HG03039 (cell line): ENCODE measurements at regions not wholly inside any gene's neighbourhood (a gene's known extent, or its start where the extent isn't known, plus 50 kb on each side); places are given as distances from the start of the nearest gene placed in this dataset.
"Not testable (repeated sequence)": the region's sequence is repeated elsewhere in the genome, so short reads cannot be mapped to it uniquely, and the experiment has no call there.

Experiments used
- ATAC-seq: cut with Tn5 transposase; IDR thresholded peaks from one replicate; pipeline ENCODE4 v1.9.1; 2021; ENCODE audit warnings: mild to moderate bottlenecking, moderate library complexity; ENCODE audit not compliant: unreplicated experiment

DNA sequence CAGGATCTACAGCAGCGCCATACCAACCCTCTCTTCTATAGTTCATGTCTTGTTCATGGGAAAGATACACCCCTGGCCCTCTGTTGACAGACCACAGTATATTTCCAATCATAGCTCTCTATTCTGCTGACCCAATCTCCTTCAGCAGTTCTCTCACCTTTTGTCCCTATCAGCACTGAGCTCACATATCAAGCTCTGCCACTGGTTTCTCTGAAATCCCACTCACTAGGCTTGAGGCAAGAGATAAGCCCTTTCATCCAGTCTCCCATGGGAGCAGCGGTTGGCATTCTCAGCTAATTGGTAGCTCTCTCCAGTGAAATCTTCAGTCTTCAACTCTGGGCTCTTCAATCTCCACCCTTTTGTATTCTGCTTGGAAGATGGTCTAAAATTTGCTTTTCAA is 313.4 kb downstream of the GJA1 start:
- ATAC-seq = no peak

DNA sequence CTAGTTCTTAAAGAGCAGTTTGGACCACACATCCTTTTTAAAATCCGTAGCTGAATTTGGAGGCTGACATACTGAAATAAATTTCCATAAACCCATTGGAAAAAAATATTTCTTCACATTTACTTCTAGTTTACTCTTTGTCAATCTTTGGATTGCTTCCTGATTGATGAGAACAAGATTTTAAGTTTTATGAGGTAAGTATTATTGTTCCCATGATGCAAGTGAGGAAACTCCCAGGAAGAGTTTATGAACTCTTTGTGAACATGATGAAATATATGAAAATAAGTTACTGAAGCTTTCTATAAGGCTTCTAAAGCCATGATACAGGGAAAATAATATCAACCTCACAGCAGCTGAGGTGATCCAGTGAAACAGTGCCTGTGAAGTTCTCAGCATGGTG is 320.0 kb downstream of the GJA1 start:
- ATAC-seq = no peak

DNA sequence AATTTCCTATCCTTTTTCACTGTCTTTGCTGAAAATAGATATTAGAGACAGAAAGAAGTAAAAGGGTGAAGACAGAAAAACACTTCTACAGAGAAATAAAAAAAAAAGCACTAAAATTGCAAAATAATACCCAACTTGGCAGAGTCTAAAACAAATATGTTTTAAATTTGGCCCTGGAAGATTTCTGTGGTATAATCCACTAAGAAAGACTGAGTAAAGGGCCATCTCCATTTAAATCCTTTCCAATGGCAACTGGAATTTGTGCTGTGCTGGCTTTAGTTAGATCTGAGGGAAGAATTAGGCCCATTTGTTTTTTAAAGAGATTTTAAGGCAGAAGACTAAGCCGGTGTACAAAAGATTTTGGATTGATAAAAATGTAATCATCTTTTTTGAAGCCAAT is 321.2 kb downstream of the GJA1 start:
- no peak for ATAC-seq

DNA sequence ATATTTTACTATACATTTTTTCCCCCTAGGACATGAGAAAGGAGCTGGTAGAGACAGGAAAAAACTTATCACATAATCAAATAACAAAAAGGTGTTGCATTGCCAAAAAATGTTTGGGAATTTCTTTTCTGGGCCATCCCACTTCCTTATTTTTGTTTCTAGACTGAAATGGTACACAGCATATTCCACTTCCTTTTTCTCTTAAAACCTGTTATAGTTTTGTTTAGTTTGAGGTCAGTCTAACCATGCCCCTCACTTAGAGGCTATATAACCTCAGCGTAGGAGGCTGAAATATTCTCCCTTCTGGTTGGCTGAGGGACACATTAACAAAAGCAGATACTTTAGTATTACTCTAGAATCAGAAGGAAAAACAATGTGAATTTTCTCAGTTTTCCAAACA is 323.9 kb downstream of the GJA1 start:
- ATAC-seq = no peak

DNA sequence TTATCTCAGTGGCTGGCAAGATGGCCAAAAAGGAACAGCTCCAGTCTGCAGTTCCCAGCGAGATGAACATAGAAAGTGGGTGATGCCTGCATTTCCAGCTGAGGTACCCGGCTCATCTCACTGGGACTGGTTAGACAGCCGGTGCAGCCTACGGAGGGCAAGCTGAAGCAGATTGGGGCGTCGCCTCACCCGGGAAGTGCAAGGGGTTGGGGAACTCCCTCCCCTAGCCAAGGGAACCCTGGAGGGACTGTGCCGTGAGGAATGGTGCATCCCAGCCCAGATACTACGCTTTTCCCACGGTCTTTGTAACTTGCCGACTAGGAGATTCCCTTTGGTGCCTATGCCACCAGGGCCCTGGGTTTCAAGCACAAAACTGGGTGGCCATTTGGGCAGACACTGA is 324.7 kb downstream of the GJA1 start:
- ATAC-seq = no peak

DNA sequence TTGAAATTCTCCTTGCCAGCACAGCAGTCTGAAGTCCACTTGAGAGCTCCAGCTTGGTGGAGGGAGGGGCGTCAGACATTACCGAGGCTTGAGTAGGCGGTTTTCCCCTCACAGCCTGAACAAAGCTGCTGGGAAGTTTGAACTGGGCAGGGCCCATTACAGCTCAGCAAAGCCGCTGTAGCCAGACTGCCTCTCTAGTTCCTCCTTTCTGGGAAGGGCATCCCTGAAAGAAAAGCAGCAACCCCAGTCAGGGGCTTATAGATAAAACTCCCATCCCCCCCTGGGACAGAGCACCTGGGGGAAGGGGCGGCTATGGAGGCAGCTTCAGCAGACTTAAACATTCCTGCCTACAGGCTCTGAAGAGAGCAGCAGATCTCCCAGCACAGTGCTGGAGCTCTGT is 325.3 kb downstream of the GJA1 start:
- ATAC-seq = no peak

DNA sequence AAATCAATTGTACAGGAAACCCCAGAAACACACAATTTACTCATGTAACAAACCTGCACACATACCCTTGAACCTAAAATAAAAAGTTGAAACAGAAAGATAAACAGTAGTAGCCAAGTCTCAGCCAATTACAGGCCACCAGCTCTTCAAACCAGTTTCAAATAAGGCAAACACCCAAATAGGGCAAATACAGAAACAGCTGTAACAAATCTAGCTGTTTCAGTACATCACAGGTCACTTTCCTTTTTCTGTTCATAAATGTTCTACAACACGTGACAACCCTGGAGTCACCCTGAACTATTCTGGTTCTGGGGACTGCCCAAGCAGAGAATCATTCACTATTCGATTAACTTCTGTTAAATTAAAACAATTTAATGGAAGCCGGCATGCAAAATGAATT is 329.0 kb downstream of the GJA1 start:
- peak; percentile 70 for ATAC-seq

DNA sequence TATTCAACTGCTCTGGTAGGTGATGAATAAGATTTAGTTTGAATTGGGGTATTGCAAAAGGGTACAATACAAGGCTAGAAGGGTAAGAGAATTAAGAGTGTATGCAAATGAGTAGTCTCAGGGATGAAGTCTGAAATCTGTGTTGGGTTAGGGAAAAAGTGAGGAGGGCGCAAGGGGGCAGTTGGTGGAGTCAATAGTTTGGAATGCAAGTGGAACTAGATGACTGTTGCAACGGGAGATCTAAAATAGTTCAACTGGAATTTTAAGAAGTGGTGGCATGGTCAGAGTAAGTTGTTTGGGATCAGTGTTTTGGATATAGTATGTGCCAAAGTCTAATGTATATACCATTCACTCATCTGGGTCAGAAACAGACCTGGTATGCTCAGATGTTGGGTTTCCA is 329.6 kb downstream of the GJA1 start:
- ATAC-seq = no peak

DNA sequence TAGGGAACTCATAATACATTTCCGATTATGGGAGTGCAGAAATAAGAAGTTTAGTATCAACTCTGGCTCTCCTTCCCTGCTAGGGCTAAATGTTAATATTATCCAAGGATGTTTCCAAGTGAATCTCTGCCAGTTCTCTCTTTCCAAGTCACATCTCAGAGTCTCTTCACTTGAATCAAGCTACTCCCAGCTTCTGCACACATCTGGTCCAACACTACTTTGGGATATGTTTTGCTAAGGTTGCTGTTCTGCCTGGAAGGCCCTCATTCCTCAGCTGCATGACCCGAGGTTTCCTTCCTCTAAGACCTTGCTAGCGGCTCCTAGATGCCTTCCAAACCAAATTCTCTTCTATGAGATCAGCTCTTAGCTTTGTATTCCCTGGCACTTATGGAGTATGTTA is 331.8 kb downstream of the GJA1 start:
- no peak for ATAC-seq

DNA sequence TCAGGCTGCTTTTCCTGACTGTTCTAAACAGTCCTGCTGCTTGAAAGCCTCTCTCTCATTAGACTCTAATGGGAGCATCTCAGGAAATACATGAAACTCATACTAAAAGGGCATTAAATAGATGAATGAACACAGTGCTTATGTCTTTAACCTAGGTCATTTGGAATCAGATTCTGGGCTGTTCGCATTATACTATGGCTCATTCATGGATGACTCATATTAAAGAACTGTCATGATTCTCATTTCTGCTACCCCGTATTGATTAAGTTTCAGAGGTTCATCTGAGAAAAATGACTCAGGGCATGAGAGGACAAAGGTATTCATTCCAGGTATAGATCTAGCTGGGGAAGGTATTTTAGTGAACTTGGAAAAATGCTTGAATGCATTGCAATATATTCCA is 335.5 kb downstream of the GJA1 start:
- ATAC-seq = no peak

DNA sequence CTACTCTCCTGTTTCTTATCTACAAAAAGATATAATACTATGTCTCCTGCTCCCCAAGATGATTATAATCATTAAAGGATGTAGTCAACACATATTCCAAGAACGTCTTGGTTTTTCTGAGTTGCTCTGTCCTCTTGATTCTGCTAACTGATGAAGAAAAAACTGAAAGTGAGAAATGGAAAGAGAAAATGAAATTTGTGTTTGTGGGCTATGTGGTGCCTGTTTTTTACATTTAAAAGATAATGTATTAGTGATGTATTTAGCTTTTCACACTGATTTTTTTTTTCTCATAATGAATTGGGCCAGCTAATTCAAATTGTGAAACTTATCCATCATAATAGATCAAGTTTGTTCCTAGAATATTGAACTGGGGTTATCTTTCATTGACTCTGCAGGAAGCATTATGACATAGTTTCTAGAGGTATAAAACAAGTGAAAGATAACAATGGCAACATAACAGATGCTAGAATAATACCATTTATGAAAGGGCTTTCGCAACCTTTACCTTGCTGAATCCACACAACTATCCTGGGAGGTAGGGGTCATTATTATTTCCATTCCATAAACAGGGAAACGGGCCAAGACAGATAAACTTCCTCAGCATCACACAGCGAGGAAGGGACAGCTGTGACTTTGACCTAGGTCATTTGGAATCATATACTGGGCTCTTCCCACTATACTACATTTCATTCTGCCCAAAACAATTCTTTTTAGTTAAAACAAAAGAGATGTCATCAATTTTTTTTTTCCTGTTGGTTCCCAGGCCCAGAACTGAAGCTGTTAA is 336.7 kb downstream of the GJA1 start:
- ATAC-seq = peak; percentile 71

DNA sequence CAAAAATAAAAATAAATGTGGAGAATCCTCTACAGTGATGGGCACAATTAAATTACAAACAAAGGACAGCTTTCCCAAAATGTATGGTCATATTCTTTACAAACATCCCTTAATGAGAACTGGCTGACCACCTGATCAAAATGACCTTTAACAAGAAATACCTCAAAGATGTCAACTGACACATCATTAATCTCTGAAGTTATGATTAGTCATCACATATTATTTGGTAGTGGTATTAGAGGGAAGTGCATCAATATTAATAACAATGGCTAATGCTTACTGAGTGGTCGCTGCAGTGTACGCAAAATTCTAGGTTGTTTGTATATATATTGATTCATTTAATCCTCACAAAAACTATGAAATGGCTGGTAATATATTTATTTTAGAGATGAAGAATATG is 340.6 kb downstream of the GJA1 start:
- ATAC-seq = no peak

DNA sequence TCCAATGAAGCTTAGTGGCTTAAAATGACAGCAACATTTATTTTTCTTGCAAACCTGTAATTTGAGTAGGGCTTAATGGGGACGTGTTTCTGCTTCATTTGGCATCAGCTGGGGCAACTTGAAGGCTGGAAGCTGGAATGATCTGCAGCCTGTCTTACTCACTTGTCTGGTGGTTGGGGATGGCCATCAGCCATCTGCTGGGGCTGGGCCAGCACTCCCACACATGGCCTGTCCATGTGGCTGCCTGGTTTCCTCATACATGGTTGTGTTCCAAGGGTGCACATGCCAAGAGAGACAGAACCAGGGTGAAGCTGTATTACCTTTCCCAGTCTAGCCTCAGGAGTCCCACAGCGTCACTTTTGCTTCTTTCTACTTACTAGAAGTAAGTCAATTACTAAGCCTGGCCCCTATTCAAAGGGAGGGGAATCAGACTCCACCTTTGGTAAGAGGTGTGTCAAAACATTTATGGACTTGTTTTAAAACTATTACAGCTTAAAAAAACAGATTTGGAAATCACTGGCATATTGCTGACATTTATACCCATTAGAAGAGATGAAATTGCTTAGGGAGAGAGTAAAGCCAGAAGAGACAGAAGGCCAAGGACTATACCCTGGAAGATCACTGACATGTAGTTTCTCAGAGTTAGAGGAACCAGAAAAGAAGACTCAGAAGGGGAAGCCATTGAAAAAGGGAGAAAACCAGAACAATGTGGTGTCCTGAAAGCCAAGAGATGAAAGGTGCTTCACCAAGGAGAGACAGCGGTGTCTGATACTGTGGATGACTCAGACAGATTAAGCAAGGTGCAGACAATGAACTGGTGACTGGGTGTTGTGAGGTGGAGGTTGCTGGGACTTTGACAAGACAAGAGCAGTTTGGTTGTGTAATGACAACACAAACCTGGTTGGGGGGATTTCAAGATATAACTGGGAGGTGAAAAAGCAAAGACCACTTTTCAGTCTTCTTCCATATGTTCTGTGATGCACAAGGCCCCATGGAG is 345.2 kb downstream of the GJA1 start:
- no peak for ATAC-seq

DNA sequence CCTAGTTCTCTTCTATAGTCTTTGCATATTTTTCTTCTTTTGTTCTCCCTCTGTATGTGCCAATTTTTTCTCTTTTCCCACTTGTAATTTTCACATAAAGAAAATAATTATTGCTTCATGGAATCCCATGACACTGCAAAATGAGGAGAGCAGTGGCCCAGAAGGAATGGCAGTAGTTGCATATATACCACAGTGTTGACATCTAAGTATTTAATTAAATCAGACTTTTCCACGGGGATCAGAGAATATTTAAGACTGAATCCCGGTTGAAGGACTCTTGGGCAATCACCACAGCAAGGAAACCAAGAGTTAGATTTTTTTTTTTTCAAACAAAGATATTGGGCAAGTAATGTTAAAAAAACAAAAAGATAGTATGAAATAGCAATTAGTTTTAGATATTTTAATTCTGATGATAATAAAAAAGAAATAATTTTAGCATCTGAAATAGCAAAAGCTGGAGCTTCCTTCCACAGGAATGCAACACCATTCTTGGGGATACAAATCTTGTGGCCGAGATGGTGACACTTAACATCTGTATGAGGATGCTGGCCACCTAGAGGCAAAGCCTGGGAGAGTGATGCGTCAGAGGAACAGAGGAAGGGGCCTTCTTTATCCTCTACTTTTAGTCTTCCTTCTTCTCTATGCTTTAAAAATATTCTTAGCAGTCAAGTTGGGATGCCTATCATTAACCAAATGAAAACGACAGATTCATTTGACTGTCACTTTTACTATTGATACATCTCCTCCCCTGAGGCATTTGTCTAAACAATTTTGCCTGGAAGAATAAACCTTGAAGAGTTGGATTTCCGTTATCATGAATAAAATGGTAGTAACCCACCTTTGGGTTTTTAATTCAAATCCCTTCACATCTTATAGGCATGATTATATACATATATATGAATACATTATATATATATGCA is 356.2 kb downstream of the GJA1 start:
- no peak for ATAC-seq

DNA sequence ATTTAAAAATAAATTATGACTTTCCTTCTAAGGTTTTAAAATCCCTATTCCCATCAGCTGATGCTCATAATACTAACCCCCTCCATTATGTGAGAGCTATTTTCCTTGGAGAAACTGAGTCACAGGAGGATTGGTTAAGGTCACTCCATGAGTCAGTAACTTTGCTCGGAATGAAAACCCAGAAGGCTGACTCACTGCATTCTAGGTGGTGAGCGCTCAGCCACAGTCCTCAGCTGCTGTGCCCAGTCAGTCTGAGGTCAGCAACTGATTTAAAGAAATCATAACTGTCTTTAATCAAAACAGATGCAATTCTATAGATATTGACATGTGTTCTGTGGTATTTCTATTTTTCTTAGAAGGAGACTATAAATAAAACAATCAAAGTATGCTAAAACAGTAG is 359.2 kb downstream of the GJA1 start:
- ATAC-seq = no peak

DNA sequence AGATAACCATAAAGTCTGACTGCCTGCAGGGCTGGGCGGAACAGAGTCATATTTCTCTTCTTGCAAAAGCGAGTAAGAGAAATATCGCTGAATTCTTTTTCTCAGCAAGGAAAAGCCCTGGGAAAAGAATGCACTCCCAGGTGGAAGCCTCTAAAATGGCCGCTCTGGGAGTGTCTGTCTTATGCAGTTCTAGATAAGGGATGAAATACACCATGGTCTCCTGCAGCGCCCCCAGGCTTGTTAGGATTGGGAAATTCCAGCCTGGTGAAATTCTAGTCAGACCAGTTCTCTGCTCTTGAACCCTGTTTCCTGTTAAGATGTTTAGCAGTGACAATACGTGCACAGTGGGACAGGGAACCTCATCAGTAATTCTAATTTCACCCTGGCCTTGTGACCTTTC is 362.2 kb downstream of the GJA1 start:
- not testable (repeated sequence) for ATAC-seq

DNA sequence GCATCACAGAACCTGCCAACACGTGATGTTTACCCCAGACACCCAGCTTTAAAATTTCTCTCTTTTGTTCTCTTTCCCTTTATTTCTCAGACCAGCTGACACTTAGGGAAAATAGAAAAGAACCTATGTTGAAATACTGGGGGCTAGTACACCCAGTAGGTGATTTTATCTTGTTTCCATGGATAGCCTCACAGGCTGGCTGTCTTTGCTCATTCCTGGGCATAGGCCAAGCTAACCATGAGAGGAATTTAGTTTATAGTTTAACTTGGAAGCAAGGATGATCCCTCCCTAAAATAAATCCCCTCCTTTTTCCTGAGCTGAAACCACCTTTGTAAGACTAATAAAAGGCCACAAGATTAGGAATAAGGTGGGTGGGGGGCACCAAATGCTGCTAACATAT is 362.7 kb downstream of the GJA1 start:
- not testable (repeated sequence) for ATAC-seq

DNA sequence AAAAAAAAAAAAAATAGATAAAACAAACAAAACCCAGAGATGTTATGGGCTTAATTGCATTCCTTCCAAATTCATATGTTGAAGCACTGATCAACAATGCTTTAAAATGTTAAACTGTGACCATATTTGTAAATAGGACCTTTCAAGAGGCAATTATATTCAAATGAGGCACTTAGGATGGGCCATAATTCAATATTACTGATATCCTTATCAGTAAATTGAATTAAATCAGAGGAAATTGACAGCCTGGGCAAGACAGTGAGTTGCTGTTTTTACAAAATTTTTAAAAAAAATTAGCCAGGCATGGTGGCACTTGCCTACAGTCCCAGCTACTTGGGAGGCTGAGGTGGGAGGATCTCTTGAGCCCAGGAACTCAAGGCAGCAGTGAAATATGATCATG is 364.1 kb downstream of the GJA1 start:
- ATAC-seq = no peak

DNA sequence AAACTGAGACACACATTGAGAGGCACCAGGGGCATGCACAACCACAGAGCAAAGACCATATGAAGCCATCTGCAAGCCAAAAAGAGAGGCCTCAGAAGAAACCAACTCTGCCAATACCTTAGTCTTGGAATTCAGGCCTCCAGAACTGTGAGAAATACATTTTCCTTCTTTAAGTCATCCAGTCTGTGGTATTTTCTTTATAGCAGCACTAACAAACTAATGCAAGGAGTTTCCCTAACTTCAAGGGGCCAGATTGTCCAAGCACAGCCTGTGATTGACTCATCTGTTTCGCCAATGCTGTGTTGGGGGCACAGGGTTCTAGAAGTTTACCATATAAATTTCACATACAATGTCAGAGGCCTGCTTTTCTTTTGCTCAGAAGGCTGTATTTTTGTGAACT is 364.6 kb downstream of the GJA1 start:
- ATAC-seq = no peak

DNA sequence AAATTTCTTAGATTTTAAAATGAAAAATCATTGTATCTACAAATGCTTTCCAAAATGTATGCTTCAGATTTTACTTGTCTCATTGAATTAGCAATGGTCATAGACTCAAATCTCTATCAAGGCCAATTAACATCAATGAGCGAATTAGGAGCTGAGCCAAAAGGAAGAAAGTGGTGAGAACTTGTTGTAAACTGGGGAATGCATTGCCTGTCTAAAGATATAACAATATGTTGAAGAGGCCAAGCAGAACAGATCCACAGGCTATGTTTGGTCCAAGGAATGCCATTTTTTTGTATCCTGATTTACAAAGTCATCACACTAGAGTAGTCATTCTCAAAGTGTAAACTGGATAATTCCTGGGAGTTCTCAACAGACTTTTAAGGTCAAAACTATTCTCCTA is 370.7 kb downstream of the GJA1 start:
- ATAC-seq = no peak

DNA sequence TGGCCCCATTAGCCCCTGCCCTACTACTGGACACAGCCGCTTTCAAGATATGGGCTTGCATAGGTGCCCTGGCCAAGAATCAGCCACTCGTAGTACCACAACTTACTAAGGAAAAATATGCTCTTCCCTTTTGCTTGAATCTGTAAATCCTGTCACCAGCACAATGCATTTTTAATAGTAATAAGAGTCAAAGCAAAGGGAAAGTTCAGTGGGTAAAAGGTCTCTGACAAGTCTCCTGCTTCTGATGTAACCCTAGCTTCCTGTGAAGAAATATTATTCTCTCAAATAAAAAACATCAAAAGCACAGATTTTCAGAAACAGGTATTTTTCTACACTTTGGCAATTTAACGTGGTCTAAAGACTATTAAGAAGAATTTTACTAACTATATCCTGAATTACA is 373.8 kb downstream of the GJA1 start:
- ATAC-seq = no peak
